ENCODE measurements at regions not wholly inside any gene's neighbourhood (a gene's known extent, or its start where the extent isn't known, plus 50 kb on each side); places are given as distances from the start of the nearest gene placed in this dataset.
A peak's percentile ranks its signal among the peaks of the same experiment; 100 is the strongest.

DNA sequence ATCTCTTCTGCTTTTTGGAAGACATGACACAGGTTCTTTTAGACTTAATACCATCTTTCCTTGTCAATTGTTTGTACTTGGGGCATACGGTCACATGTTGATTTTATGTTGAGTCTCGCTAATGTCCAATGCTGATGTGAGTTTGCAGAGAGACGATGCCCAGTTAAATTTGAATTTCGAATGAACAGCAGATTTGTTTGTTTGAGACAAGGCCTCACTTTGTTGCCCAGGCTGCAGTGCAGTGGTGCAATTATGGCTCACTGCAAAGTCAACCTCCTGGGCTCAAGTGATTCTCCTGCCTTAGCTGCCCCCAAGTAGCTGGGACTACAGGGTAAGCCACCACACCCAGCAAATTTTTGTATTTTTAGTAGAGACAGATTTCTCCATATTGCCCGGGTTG is 473.5 kb downstream of the RIT2 start:
- no TSS peak for BruUV-seq (replicated peaks)
- H3K9me3 Mint-ChIP-seq (ENCODE audit: low read depth, unreplicated experiment), result peaks cover 19% of the 10 kb centered on the region
- H3K36me3 Mint-ChIP-seq (ENCODE audit: insufficient read depth, unreplicated experiment), result no peaks in the 10 kb centered on the region
- H3K4me1 Mint-ChIP-seq (ENCODE audit: low read depth, unreplicated experiment), result no peaks in the 10 kb centered on the region
- no peak overlapping the region for H3K27ac Mint-ChIP-seq (ENCODE audit: unreplicated experiment)
- intact Hi-C loops (cut with micrococcal nuclease; ENCODE audit: unreplicated experiment), result no loop called here
- DNase-seq, result no peak
- H3K27me3 Mint-ChIP-seq (ENCODE audit: unreplicated experiment), result no peaks in the 10 kb centered on the region
- CTCF ChIA-PET, result no interaction called here
- H3K4me3 Mint-ChIP-seq (ENCODE audit: low read depth, unreplicated experiment), result no peak overlapping the region
- TF ChIP-seq, protein P1, sequence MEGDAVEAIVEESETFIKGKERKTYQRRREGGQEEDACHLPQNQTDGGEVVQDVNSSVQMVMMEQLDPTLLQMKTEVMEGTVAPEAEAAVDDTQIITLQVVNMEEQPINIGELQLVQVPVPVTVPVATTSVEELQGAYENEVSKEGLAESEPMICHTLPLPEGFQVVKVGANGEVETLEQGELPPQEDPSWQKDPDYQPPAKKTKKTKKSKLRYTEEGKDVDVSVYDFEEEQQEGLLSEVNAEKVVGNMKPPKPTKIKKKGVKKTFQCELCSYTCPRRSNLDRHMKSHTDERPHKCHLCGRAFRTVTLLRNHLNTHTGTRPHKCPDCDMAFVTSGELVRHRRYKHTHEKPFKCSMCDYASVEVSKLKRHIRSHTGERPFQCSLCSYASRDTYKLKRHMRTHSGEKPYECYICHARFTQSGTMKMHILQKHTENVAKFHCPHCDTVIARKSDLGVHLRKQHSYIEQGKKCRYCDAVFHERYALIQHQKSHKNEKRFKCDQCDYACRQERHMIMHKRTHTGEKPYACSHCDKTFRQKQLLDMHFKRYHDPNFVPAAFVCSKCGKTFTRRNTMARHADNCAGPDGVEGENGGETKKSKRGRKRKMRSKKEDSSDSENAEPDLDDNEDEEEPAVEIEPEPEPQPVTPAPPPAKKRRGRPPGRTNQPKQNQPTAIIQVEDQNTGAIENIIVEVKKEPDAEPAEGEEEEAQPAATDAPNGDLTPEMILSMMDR (IDR thresholded peaks at IDR 0.05; ENCODE audit: unreplicated experiment), result no peak

DNA sequence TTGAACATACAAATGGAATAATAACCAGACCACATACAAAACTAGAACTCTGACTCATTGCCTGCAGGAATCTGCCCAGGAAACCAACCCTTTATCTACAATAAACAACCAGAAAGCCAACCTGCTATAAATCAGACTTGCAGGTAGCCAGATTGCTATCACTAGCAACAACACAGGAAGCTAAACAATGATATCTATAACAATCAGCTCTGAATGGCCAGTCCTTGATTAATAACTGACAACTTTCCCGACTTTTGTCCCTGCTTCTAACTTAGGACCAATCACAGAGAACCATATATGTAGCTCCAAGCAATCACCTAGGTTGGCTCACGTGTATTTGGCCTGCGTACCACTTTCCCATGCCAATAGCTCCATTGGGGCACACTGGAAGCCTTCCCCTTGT is 470.8 kb downstream of the RIT2 start:
- CTCF ChIA-PET, result no interaction called here
- intact Hi-C loops (cut with micrococcal nuclease; ENCODE audit: unreplicated experiment), result no loop called here
- Mint-ChIP-seq H3K27me3 (ENCODE audit: unreplicated experiment) (no peaks in the 10 kb centered on the region), H3K27ac (ENCODE audit: unreplicated experiment) (no peak overlapping the region), H3K36me3 (ENCODE audit: insufficient read depth, unreplicated experiment) (no peaks in the 10 kb centered on the region), H3K4me1 (ENCODE audit: low read depth, unreplicated experiment) (no peaks in the 10 kb centered on the region), H3K4me3 (ENCODE audit: low read depth, unreplicated experiment) (no peak overlapping the region), H3K9me3 (ENCODE audit: low read depth, unreplicated experiment) (peaks cover 15% of the 10 kb centered on the region)
- no TSS peak for BruUV-seq (replicated peaks)
- peak; percentile 0 for DNase-seq
- TF ChIP-seq, protein P1 (IDR thresholded peaks at IDR 0.05; ENCODE audit: unreplicated experiment), result no peak

DNA sequence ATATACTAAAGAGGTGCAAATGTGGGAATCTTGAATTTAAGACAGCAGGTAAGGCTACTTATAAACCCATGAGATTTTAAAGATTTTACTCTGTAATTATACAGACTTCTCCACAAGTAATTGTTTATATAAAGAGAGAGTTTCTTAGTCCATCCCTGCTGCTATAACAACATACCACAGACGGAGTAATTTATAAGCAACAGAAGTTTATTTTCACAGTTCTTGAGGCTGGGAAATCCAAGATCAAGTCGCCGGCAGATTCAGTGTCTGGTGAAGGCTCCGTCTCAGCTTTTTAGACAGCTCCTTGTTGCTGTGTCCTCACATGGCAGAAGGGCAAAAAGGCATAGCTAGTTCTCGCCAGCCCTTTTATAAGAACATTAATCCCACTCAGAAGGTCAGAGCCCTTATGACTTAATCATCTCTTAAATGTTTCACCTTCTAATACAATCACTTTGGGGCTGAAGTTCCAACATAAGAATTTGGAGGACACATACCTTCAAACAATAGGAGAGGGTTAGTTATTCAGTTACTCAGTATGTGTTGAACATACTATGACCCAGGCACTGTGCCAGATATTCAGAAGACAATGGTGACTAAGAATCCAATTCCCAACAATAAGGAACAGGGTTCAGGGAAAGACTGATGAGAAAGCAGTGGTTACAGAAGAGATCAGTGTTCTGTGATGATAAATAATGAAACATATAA is 466.0 kb downstream of the RIT2 start:
- H3K27ac Mint-ChIP-seq (ENCODE audit: unreplicated experiment), result no peak overlapping the region
- no peak overlapping the region for H3K4me3 Mint-ChIP-seq (ENCODE audit: low read depth, unreplicated experiment)
- no peak for DNase-seq
- intact Hi-C loops (cut with micrococcal nuclease; ENCODE audit: unreplicated experiment), result no loop called here
- H3K36me3 Mint-ChIP-seq (ENCODE audit: insufficient read depth, unreplicated experiment), result no peaks in the 10 kb centered on the region
- CTCF ChIA-PET, result no interaction called here
- TF ChIP-seq, protein P1 (IDR thresholded peaks at IDR 0.05; ENCODE audit: unreplicated experiment), result no peak
- no TSS peak for BruUV-seq (replicated peaks)
- peaks cover 13% of the 10 kb centered on the region for H3K9me3 Mint-ChIP-seq (ENCODE audit: low read depth, unreplicated experiment)
- H3K27me3 Mint-ChIP-seq (ENCODE audit: unreplicated experiment), result no peaks in the 10 kb centered on the region
- no peaks in the 10 kb centered on the region for H3K4me1 Mint-ChIP-seq (ENCODE audit: low read depth, unreplicated experiment)

DNA sequence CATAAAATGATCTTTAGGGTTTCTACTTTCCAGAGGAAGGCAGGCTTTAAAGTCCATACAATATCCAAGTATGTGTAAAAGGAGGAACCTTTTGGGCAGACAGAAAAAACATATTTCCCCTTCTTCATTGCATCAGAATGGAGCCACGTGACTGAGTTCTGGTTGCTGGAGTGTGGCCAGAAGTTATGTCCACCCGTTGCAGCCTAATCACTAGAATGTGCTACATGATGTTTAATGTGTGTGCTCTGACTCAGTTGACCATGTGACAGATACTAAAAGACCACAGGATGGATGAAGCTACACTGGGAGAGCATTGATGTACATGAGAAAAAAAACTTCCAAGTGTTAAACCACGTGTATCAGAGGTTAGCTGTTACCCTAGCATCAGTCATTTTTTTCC is 460.9 kb downstream of the RIT2 start:
- TF ChIP-seq, protein P1 (IDR thresholded peaks at IDR 0.05; ENCODE audit: unreplicated experiment), result no peak
- H3K4me1 Mint-ChIP-seq (ENCODE audit: low read depth, unreplicated experiment), result no peaks in the 10 kb centered on the region
- no TSS peak for BruUV-seq (replicated peaks)
- no peak overlapping the region for H3K27ac Mint-ChIP-seq (ENCODE audit: unreplicated experiment)
- H3K4me3 Mint-ChIP-seq (ENCODE audit: low read depth, unreplicated experiment), result no peak overlapping the region
- H3K9me3 Mint-ChIP-seq (ENCODE audit: low read depth, unreplicated experiment), result peaks cover 18% of the 10 kb centered on the region
- DNase-seq, result no peak
- no peaks in the 10 kb centered on the region for H3K36me3 Mint-ChIP-seq (ENCODE audit: insufficient read depth, unreplicated experiment)
- CTCF ChIA-PET, result no interaction called here
- no peaks in the 10 kb centered on the region for H3K27me3 Mint-ChIP-seq (ENCODE audit: unreplicated experiment)
- intact Hi-C loops (cut with micrococcal nuclease; ENCODE audit: unreplicated experiment), result no loop called here
